ENCODE measurements at regions not wholly inside any gene's neighbourhood (a gene's known extent, or its start where the extent isn't known, plus 50 kb on each side); places are given as distances from the start of the nearest gene placed in this dataset.
"Not testable (repeated sequence)": the region's sequence is repeated elsewhere in the genome, so short reads cannot be mapped to it uniquely, and the experiment has no call there.

- DNase-seq (ENCODE audit: low spot score): no peak
- FAIRE-seq: no peak
These were observed 191.4 kb upstream of the CDH5 start for GRCh38 chr16:66175058-66175457.

GRCh38 chr16:66173796-66174195 lies 192.7 kb upstream of the CDH5 start:
- FAIRE-seq: not testable (repeated sequence)

GRCh38 chr16:66173181-66173580 lies 193.3 kb upstream of the CDH5 start:
- DNase-seq (ENCODE audit: low spot score); FAIRE-seq: not testable (repeated sequence)

More at GRCh38 chr16:66173796-66174195, 192.7 kb upstream of the CDH5 start:
- not testable (repeated sequence) for DNase-seq (ENCODE audit: low spot score)

DNA sequence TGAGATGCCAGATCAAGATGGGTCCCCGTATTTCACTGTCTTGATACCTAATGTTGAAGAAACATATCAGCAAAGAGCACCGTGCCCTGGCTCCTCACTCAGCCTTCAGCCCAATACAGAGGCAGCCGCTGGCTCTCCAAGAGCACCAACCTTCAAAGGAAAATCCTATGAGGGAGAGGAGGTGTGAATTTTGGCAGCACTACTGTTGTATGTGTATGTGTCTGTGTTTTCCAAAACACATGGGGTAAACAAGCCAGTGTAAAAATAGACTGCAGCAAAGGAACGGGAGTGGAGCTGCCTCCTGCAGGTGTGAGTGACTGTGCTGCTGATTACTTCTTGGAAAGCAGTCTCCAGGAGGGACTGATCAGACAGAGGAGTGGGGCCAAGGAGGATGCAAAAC lies 194.0 kb upstream of the CDH5 start:
- FAIRE-seq: no peak
- no peak for DNase-seq (ENCODE audit: low spot score)

GRCh38 chr16:66171578-66171977 lies 194.9 kb upstream of the CDH5 start:
- DNase-seq (ENCODE audit: low spot score) (no peak), FAIRE-seq (no peak)

DNA sequence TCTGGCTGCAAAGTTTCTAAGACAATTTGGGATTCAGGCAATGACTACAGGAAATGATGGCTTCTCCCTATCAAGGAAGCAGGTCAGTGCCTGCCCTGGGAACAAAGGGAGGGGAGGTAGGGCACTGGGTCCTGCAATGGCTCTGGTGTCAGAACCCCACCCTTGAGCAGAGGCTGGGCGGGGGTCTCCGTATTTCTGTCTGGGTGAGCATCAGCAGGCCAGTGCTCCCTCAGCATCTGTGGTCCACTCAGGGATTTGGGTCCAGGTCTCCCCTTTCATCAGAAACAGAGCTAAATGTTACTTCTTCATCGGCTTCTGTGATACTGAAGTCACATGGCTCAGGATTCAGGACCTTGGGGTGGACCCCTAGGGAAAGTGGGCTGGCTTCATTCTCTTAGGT lies 195.5 kb upstream of the CDH5 start:
- FAIRE-seq (no peak), DNase-seq (ENCODE audit: low spot score) (no peak)

DNA sequence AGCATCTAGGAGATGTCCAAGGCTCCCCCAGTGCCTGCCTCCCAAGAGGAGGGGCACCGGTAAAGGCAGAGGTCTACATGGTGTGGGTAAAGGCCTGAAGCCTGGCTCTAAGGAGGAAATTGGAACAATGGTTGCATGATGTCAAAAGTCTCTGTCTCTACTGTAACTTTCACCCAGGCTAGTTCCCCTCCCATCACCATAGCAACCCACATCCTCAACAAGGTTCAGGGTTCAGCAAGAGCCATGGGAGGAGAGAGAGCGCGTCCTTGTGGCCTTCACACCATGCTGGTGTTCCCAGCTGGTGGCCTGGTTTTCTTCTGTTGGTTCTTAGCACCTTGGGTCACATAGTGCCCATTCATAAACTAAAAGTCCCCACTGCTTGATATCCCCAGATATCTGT lies 196.7 kb upstream of the CDH5 start:
- FAIRE-seq: no peak

DNA sequence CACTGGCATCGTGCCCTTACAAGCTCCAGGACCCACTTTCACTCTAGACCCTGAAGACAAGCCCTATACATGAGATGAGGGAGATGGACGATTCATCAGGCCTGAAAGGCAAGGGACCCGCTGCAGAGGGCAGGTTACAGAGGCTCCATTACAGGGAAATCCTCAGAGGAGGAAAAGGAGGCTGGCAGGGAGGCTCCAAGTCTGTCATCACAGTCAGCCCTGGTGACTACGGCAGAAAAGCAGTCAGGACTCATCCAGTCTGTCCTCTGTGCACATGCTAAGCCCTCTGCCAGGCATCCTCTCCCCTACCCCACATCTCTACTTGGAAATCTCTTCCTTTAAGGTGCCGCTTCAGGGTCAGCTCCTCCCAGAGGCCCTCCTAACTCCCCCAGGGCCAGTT lies 197.7 kb upstream of the CDH5 start:
- FAIRE-seq: no peak
- no peak for DNase-seq (ENCODE audit: low spot score)

More for the DNA sequence above, 196.7 kb upstream of the CDH5 start:
- DNase-seq (ENCODE audit: low spot score): no peak

- FAIRE-seq (no peak), DNase-seq (ENCODE audit: low spot score) (no peak)
These were observed 198.8 kb upstream of the CDH5 start for GRCh38 chr16:66167564-66168291.

- DNase-seq (ENCODE audit: low spot score) (no peak), FAIRE-seq (no peak)
These were observed 200.0 kb upstream of the CDH5 start for GRCh38 chr16:66166490-66166889.

DNA sequence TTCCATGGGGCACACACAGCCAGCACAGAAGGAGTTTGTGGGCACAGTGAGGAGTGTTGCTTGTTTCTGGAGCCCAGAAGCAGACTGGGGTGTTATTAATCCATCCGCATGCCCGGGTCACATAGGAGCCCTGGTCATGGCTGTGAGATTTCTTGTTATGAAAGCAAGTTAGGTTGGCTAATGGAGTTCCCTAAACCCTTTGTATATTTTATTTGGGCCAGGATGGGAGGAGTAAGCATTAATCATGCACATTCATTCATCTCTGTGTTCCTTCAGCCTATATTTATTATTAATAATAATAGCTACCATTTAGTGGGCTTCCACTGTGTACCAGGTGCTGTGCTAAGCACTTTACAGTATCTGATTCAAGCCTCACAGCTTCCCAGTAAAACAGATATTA lies 200.6 kb upstream of the CDH5 start:
- DNase-seq (ENCODE audit: low spot score) (no peak), FAIRE-seq (no peak)

DNA sequence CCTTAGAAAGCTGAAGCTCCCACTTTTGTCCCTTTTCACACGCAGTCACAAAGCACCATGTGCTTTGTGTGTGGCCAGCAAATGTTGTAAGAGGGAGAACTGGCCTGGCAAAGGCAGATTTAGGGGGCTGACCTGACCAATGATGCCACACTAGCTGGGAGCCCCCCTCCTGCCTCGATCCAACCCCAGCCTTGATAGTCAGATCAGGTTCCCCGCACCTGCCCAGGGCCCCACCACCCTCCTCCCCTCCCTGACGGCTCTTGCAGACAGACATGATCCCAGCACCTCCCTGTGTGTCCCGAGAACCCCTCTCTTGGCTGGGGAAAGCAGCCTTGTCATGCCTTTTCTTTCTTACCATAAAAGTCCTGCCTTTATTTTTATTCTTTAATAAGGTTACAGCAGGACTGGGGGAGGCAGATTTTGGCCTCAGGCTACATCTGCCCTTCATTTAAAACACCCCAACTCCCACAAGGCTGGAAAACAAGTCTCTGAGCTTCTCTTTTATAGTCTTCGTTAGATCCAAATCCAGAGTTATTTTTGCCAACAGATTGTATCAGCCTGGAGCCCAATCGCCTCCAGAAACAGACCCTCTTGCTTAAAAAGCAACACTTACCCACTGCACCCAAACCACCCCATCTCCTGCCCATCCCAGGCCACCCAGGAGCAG lies 201.8 kb upstream of the CDH5 start:
- DNase-seq (ENCODE audit: low spot score) (no peak), FAIRE-seq (no peak)

- no peak for FAIRE-seq
These were observed 203.7 kb upstream of the CDH5 start for GRCh38 chr16:66162821-66163220.

GRCh38 chr16:66161942-66162341 lies 204.5 kb upstream of the CDH5 start:
- no peak for DNase-seq (ENCODE audit: low spot score)
- no peak for FAIRE-seq

More at GRCh38 chr16:66162821-66163220, 203.7 kb upstream of the CDH5 start:
- no peak for DNase-seq (ENCODE audit: low spot score)

DNA sequence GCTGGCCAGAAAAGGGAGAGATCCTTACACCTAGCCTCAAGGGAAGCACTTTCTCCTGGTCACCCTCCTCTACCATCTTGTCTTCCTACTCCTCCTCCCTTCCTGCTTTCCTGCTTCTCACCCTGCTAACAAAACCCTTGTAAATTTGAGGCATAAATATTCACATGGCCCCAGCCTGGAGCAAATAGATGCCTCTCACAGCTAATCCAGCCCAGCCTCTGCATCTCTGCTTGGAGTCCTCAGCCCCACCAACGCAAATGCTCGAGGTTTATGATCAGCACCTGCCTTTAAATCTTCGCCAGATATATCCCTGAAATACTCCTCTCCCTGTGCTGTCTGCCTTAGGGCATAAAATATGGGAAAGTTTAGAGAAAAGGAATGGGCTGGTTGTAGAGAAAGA lies 205.2 kb upstream of the CDH5 start:
- no peak for FAIRE-seq
- DNase-seq (ENCODE audit: low spot score): no peak

DNA sequence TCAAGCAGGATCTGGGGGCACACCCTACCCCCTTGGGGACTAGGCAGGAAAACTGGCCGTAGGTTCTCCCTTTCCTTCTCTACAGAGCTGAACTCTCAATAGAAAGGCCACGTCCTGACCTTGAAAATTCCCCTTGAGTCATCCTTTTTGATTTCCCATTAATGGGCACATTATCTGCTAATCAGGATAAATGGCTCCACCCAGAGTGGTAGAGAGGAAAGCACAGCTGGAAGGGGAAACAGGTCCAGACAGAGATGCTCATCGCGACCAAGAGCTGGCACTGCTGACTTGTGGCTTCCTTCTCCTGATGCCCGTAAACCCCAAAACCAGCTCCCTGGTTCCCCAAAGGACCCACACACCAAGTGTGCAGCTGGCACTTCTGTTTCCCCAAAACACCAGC lies 206.5 kb upstream of the CDH5 start:
- no peak for DNase-seq (ENCODE audit: low spot score)
- FAIRE-seq: no peak

GRCh38 chr16:66156538-66156937 lies 210.0 kb upstream of the CDH5 start:
- DNase-seq (ENCODE audit: low spot score) (no peak), FAIRE-seq (no peak)

DNA sequence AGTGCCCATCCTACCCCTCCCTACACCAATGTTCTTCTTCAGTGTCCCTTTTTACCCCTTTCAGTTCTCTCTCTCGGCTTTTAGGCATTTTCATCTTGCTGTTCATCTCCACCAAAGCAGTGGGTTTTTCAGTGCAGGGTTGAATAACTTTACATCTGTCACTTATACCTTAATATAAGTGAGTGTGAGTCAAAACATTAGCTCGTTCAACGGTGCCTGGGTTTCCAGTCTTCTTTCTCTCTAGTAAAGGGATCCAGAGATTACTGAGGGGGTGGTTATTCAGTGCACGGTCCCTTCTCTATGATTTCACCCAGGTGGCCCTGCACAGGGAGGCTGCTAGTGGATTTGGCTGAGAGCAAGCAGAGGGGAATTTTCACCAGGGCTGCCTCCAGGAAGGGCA lies 210.6 kb upstream of the CDH5 start:
- DNase-seq (ENCODE audit: low spot score): no peak
- no peak for FAIRE-seq

DNA sequence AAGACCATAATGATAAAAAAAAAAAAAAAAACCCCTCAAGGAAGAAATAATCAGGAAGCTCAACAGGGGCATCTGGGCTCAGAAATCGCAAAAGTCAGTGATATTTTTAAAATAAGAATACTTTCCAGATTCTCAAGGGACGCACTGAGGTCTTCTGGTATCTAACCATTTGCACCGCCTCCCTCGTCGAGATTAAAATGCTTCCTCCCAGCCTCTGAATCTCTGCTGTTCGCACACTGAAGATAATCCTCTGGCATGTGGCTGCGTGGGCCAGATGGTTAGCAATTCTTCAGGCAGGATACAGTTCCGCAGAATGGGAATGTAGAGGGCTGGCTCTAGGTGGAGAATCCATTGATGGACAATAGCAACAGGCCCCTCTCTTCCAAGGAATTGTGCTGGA lies 211.7 kb upstream of the CDH5 start:
- no peak for FAIRE-seq

DNA sequence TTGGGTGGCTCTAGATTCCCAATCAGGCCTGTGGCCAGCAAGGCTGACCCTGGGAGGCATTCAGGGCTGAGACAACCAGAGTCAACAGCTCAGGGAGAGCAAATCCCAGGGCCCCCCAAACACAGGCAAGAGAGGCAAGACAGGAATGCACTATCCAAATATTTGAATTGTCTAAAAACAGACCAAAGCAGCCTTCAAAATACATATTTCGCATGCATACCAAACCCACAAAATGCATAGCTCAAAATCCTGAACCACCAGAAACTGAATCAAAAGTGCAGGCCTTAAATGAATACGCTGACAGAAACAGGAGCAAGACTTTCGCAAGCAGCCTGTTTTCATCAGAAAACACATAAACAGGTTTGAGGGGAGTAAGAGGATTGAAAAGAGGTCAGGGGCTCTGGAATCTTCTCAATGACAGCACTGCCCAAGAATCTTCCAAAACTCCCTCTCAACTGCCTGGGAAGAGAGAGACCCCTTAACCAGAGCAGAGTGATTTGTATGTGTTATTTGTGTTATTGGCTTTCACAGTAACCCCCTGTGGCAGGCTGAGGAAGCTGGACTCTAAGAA lies 213.6 kb upstream of the CDH5 start:
- no peak for FAIRE-seq

More for the DNA sequence above, 211.7 kb upstream of the CDH5 start:
- no peak for DNase-seq (ENCODE audit: low spot score)

GRCh38 chr16:66152181-66152580 lies 214.3 kb upstream of the CDH5 start:
- FAIRE-seq (no peak), DNase-seq (ENCODE audit: low spot score) (no peak)

More for the DNA sequence above, 213.6 kb upstream of the CDH5 start:
- DNase-seq (ENCODE audit: low spot score): no peak

DNA sequence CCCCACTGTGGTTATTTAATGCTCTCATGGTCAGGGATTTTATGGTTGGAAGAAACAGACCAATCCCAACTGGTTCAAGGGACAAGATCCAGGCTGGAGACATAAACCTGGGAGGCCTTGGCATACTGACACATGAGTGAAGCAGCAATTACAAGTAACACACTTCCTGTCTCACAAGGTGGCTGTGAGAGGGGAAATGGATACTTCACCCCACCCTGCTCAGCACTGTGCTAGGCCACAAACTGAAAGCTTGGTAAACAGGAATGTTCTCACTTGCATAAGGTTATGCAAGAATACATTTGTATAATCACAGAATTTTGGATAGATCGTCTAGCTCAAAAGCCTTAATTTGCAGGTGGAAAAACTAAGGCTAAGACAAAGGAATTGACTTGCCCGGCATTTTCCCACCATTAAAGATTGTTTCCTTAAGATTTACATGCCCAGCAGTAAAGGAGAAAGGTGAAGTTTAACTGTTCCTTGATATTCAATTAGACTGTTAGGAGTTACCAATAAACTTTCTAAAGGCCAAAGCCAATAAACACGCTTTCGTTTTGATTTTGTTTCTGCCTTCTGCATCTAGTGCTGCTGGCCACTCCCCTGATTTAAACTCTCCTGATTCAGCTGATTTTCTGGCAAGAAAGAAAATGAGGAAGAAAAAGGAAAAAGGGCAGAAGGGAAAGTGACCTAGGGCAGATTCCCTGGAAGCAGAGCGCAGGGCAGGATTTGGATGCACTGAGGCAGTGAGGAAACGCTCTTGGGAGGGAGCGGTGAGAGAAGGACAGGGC lies 215.6 kb upstream of the CDH5 start:
- DNase-seq (ENCODE audit: low spot score): no peak
- no peak for FAIRE-seq
